T-cell (primary cell): ENCODE measurements at regions not wholly inside any gene's neighbourhood (a gene's known extent, or its start where the extent isn't known, plus 50 kb on each side); places are given as distances from the start of the nearest gene placed in this dataset.
"Not testable (repeated sequence)": the region's sequence is repeated elsewhere in the genome, so short reads cannot be mapped to it uniquely, and the experiment has no call there.

Source experiments
- ATAC-seq, 4 experiments: fragments of 200-7000 bp in 3 of 4; fragments of 150-1000 bp in 1 of 4; cut with Tn5 transposase; replicated peaks in 1 of 4; 1 replicate in 3 of 4; 2 replicates in 1 of 4; pipeline ENCODE4 v1.10.0; 2021; ENCODE audit warnings: moderate library complexity in 3 of 4, mild to moderate bottlenecking in 2 of 4, moderate number of reproducible peaks in 1 of 4
- CTCF ChIA-PET, 2 donors: fragments of 300-600 bp; sonication (Branson Sonifier 250); formaldehyde crosslinking; loops; one replicate each; lab custom pipeline; 2022; ENCODE audit warnings: antibody characterized with exemption in 2 of 2; lab: Charles Lee
- POLR2A ChIA-PET, 2 donors: fragments of 300-600 bp; sonication (Branson Sonifier 250); formaldehyde crosslinking; loops; one replicate each; lab custom pipeline; 2022; ENCODE audit warnings: antibody characterized with exemption in 2 of 2; lab: Charles Lee
- DNase-seq, 35 experiments: peaks; one replicate each; pipeline versions ENCODE4 v3.0.0 to v3.0.0-alpha.2; 2013 to 2023
- H3K27ac ChIP-seq: one replicate; pipeline ENCODE4 v1.5.1; 2013; ENCODE audit warnings: low read length
- H3K27me3 ChIP-seq, 2 experiments: replicated peaks in 1 of 2; 1 replicate in 1 of 2; 2 replicates in 1 of 2; pipeline versions ENCODE4 v1.6.1 to v1.7.0; 2013; ENCODE audit warnings: low read length in 1 of 2, mixed read lengths in 1 of 2; ENCODE audit not compliant: control insufficient read depth in 2 of 2, insufficient read depth in 2 of 2; ENCODE audit errors: extremely low read depth in 1 of 2
- H3K36me3 ChIP-seq, 2 donors: 1 replicate in 1 of 2; 2 replicates in 1 of 2; pipeline versions ENCODE4 v1.6.1 to v1.7.0; 2013; ENCODE audit warnings: low read length in 1 of 2; ENCODE audit not compliant: control insufficient read depth in 2 of 2, insufficient read depth in 1 of 2; ENCODE audit errors: extremely low read depth in 1 of 2
- H3K4me1 ChIP-seq, 2 experiments: 1 replicate in 1 of 2; 2 replicates in 1 of 2; pipeline versions ENCODE4 v1.6.1 to v1.7.0; 2013; ENCODE audit warnings: low read length in 2 of 2, mixed read lengths in 1 of 2; ENCODE audit not compliant: insufficient read depth in 2 of 2, control insufficient read depth in 1 of 2; ENCODE audit errors: extremely low read depth in 1 of 2
- H3K4me3 ChIP-seq, 2 donors: 1 replicate in 1 of 2; 2 replicates in 1 of 2; pipeline versions ENCODE4 v1.5.1 to v1.7.0; 2013; ENCODE audit warnings: mild to moderate bottlenecking in 2 of 2, low read length in 1 of 2, moderate library complexity in 1 of 2; ENCODE audit not compliant: control insufficient read depth in 1 of 2; ENCODE audit errors: extremely low read depth in 1 of 2
- H3K9me3 ChIP-seq: 2 replicates; pipeline ENCODE4 v1.7.0; 2013
- H3K27ac Mint-ChIP-seq, 2 donors: one replicate each; pipeline ENCODE4 v1.8.0; 2020 to 2021; ENCODE audit warnings: mild to moderate bottlenecking in 2 of 2, mixed read lengths in 2 of 2
- H3K27me3 Mint-ChIP-seq, 2 donors: one replicate each; pipeline ENCODE4 v1.8.0; 2021 to 2022; ENCODE audit warnings: mixed read lengths in 2 of 2
- H3K36me3 Mint-ChIP-seq: one replicate; pipeline ENCODE4 v1.8.0; 2021; ENCODE audit warnings: mixed read lengths
- H3K4me1 Mint-ChIP-seq, 3 donors: one replicate each; pipeline ENCODE4 v1.8.0; 2020 to 2022; ENCODE audit warnings: mixed read lengths in 3 of 3, mild to moderate bottlenecking in 1 of 3
- H3K4me3 Mint-ChIP-seq, 3 donors: one replicate each; pipeline ENCODE4 v1.8.0; 2020 to 2022; ENCODE audit warnings: mild to moderate bottlenecking in 3 of 3, mixed read lengths in 3 of 3, moderate library complexity in 3 of 3
- H3K9me3 Mint-ChIP-seq, 3 donors: one replicate each; pipeline ENCODE4 v1.8.0; 2020 to 2022; ENCODE audit warnings: mixed read lengths in 3 of 3
- WGBS: methylation state at CpG from one replicate; pipeline ENCODE4 v1.1.5; 2013; ENCODE audit warnings: missing lambda C conversion rate; ENCODE audit not compliant: insufficient coverage; 5-methylcytosine and 5-hydroxymethylcytosine counted together

DNA sequence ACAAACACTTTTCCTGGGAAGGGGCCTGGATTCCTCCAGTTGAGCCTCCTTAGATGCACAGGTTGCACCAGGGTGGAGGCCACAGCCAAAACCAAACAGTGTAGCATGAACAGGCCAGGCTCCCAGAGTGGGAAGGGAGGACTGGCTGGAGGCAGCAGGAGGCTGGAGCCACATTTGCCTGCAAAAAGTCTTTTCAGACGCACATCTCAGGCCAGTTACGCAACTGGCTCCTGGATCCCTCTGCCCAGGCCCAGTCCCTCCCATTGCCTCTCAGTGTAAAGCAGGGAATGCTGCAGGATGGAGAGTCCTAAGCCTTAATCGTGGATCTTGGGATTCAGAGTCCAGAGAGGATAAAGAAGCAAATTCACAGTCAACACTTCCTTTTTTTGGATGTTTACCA, 305.1 kb upstream of the PLGLB1 start:
- H3K36me3 ChIP-seq, H3K9me3 ChIP-seq, H3K36me3 Mint-ChIP-seq, H3K4me3 ChIP-seq, ATAC-seq, H3K27ac Mint-ChIP-seq, H3K4me1 ChIP-seq, POLR2A ChIA-PET, H3K27me3 Mint-ChIP-seq, H3K27me3 ChIP-seq, H3K4me3 Mint-ChIP-seq, CTCF ChIA-PET, H3K9me3 Mint-ChIP-seq, H3K27ac ChIP-seq, DNase-seq: not testable (repeated sequence)
- H3K4me1 Mint-ChIP-seq: peaks cover 0 to 28% (median 2%) of the 10 kb centered on the region in 3 donors
- WGBS: no CpG with 5 or more reads among the region's 3 CpGs

- CTCF ChIA-PET, H3K27me3 ChIP-seq, H3K4me1 ChIP-seq, H3K9me3 ChIP-seq, H3K36me3 ChIP-seq, H3K9me3 Mint-ChIP-seq, H3K27me3 Mint-ChIP-seq, H3K36me3 Mint-ChIP-seq, H3K4me3 Mint-ChIP-seq, H3K27ac ChIP-seq, ATAC-seq, POLR2A ChIA-PET, DNase-seq, H3K4me3 ChIP-seq: not testable (repeated sequence)
- H3K4me1 Mint-ChIP-seq: peaks cover 0 to 28% (median 2%) of the 10 kb centered on the region in 3 donors
- no CpG with 5 or more reads among the region's 4 CpGs for WGBS
- peak overlapping the region in 1 of 2 donors; percentile 46 for H3K27ac Mint-ChIP-seq
Measured at GRCh38 chr2:87327648-87328371, 306.2 kb upstream of the PLGLB1 start.

DNA sequence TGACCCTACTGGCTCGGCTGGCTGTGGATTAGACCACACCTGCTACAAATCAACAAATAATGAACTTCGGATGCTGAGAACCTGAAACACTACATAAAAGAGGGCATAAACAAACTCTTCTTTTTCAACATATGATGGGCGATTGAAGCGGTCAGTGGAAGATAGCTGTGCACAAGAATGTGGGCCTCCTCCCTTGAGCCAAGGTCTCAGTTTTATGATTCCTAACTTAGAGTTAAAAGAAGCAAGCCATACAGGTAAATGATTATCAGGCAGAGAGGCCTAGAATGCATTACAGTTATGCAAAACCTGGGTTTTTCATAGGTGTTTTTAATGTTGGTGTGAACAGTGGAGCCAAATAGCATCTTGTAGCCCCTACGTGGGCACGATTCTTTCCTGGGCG, 307.9 kb upstream of the PLGLB1 start:
- H3K27me3 ChIP-seq, H3K4me1 ChIP-seq, ATAC-seq, POLR2A ChIA-PET, H3K27ac ChIP-seq, CTCF ChIA-PET, H3K9me3 Mint-ChIP-seq, H3K27me3 Mint-ChIP-seq, H3K4me3 Mint-ChIP-seq, H3K4me3 ChIP-seq, H3K36me3 ChIP-seq, DNase-seq, H3K27ac Mint-ChIP-seq, H3K36me3 Mint-ChIP-seq, H3K9me3 ChIP-seq: not testable (repeated sequence)
- 100% methylated on average over 2 of the region's 7 CpGs for WGBS
- H3K4me1 Mint-ChIP-seq: peaks cover 0 to 16% (median 2%) of the 10 kb centered on the region in 3 donors

DNA sequence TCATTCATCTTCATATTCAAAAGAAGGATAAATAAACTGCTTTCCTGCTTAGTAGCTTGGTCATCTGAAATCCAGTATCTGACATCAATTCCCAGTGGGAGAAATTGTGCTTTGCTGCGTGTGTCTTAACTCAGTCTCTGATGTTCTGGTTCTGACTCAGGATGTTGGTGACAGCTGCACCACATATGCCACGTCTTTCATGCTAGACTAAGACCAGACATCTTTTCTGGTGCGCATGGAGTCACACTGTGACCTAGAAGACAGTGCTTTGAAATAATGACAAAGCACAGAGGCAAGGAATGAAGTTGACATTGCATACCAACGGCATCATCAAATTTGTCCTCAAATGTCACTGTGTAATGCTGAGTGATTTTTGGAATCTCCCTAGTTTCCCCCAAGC, 308.8 kb upstream of the PLGLB1 start:
- ATAC-seq, H3K9me3 ChIP-seq, POLR2A ChIA-PET, DNase-seq, H3K27ac ChIP-seq, H3K4me1 ChIP-seq, H3K27me3 ChIP-seq, H3K4me3 ChIP-seq, H3K36me3 ChIP-seq, H3K36me3 Mint-ChIP-seq, H3K27ac Mint-ChIP-seq, H3K4me3 Mint-ChIP-seq, H3K9me3 Mint-ChIP-seq, H3K27me3 Mint-ChIP-seq, CTCF ChIA-PET: not testable (repeated sequence)
- no CpG with 5 or more reads among the region's 4 CpGs for WGBS
- peaks cover 0 to 16% (median 0%) of the 10 kb centered on the region in 3 donors for H3K4me1 Mint-ChIP-seq

DNA sequence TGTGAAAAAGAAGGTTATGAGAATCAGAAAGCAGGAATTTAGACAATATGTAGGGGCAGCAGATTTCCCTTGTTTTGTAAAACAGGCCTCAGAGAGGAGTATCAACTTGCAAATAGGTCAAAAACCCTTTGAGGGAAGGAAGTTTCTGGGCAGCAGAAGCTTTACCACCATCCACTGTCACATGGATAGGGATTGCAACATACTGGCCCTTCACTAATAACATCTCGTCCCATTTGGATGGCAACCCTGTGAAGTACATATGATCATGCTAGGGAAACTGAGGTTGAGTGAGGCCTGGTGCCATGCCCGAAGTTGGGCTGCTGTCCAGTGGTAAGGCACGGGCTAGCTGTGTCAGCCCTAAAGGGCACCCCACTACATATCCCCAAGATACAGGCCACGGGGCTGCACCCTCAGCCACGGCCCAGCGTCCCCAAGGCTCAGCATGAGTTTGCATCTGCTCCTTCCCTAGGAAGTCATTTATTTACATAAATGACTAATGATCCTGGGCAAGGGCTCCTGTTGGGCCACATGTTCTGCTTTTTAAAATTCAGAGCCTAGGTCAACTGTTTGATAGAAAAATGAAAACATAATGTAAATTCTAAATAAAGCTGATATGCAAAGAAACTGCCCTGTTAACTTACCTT, 310.4 kb upstream of the PLGLB1 start:
- H3K4me1 Mint-ChIP-seq: peaks cover 0 to 11% (median 0%) of the 10 kb centered on the region in 3 donors
- DNase-seq, POLR2A ChIA-PET, ATAC-seq, H3K27me3 ChIP-seq, H3K36me3 ChIP-seq, H3K27me3 Mint-ChIP-seq, H3K4me1 ChIP-seq, H3K4me3 ChIP-seq, CTCF ChIA-PET, H3K9me3 ChIP-seq, H3K36me3 Mint-ChIP-seq, H3K4me3 Mint-ChIP-seq, H3K27ac ChIP-seq, H3K9me3 Mint-ChIP-seq, H3K27ac Mint-ChIP-seq: not testable (repeated sequence)
- WGBS: no CpG with 5 or more reads among the region's 6 CpGs

DNA sequence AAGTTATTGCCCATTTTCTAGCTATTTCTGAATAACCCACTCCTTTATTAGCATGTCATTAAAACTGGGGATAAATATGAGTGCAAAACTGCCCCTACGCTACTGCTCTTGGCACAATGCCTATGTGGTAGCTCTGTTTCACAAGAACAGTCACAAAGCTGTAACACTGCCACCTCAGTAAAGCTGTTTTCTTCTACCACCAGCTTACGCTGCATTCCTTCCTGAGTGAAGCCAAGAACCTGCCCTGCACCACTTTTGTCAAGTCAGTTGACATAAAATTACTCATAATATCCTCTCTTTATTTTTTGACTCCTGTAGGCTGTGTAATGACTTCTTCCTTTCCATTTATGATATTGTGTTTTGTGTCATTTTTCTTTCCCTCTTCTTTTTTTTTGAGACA, 313.2 kb upstream of the PLGLB1 start:
- POLR2A ChIA-PET, H3K4me1 Mint-ChIP-seq, H3K36me3 Mint-ChIP-seq, DNase-seq, CTCF ChIA-PET, H3K27me3 Mint-ChIP-seq, H3K9me3 Mint-ChIP-seq, ATAC-seq, H3K27ac Mint-ChIP-seq, H3K27me3 ChIP-seq, H3K36me3 ChIP-seq, H3K27ac ChIP-seq, H3K4me1 ChIP-seq, H3K9me3 ChIP-seq, H3K4me3 ChIP-seq, H3K4me3 Mint-ChIP-seq: not testable (repeated sequence)
- WGBS: 80% methylated on average over 1 of the region's 2 CpGs
